Suppressor macrophage (primary cell): ENCODE measurements at regions not wholly inside any gene's neighbourhood (a gene's known extent, or its start where the extent isn't known, plus 50 kb on each side); places are given as distances from the start of the nearest gene placed in this dataset.

Source experiments
- DNase-seq, 4 experiments: peaks; one replicate each; pipeline ENCODE4 v3.0.0-alpha.2; 2020 to 2022

- DNase-seq: no peak
These were observed 145.1 kb upstream of the WNT4 start for GRCh38 chr1:22287946-22288520.

- DNase-seq: peak in 1 of 4 experiments; percentile 13
These were observed 145.8 kb upstream of the WNT4 start for GRCh38 chr1:22288593-22289241.

GRCh38 chr1:22289307-22289995 lies 146.6 kb upstream of the WNT4 start:
- DNase-seq: no peak

GRCh38 chr1:22290157-22290556 lies 147.3 kb upstream of the WNT4 start:
- DNase-seq: no peak

- DNase-seq: no peak
These were observed 147.7 kb upstream of the WNT4 start for GRCh38 chr1:22290611-22291010.

- no peak for DNase-seq
These were observed 148.2 kb upstream of the WNT4 start for GRCh38 chr1:22291057-22291456.

GRCh38 chr1:22291494-22291893 lies 148.6 kb upstream of the WNT4 start:
- no peak for DNase-seq

GRCh38 chr1:22292011-22292788 lies 149.3 kb upstream of the WNT4 start:
- no peak for DNase-seq

GRCh38 chr1:22295396-22295795 lies 152.5 kb upstream of the WNT4 start:
- DNase-seq: no peak

GRCh38 chr1:22295856-22296255 lies 153.0 kb upstream of the WNT4 start:
- no peak for DNase-seq

- no peak for DNase-seq
These were observed 154.0 kb upstream of the WNT4 start for GRCh38 chr1:22296701-22297591.

GRCh38 chr1:22297999-22298398 lies 153.7 kb upstream of the ZBTB40 start:
- DNase-seq: no peak

GRCh38 chr1:22303816-22304215 lies 147.8 kb upstream of the ZBTB40 start:
- DNase-seq: no peak

GRCh38 chr1:22309572-22309971 lies 142.1 kb upstream of the ZBTB40 start:
- no peak for DNase-seq

- no peak for DNase-seq
These were observed 140.2 kb upstream of the ZBTB40 start for GRCh38 chr1:22311461-22311860.

- no peak for DNase-seq
These were observed 138.3 kb upstream of the ZBTB40 start for GRCh38 chr1:22313321-22313720.

- DNase-seq: no peak
These were observed 136.9 kb upstream of the ZBTB40 start for GRCh38 chr1:22314706-22315105.

GRCh38 chr1:22315315-22316078 lies 136.2 kb upstream of the ZBTB40 start:
- DNase-seq: no peak

- peak; percentile 6 to 32 (median 15) for DNase-seq
These were observed 134.3 kb upstream of the ZBTB40 start for GRCh38 chr1:22317231-22317919.

- DNase-seq: no peak
These were observed 133.8 kb upstream of the ZBTB40 start for GRCh38 chr1:22317920-22318243.
